Neural cell (in vitro differentiated cells): ENCODE measurements at regions not wholly inside any gene's neighbourhood (a gene's known extent, or its start where the extent isn't known, plus 50 kb on each side); places are given as distances from the start of the nearest gene placed in this dataset.

ENCODE experiments used
- H2AFZ ChIP-seq: fragments of 200-600, 300-800 bp; sonication (generic), shearing (Covaris generic); 2 replicates; pipeline ENCODE4 v1.6.0; 2014; ENCODE audit warnings: low read depth, mild to moderate bottlenecking, antibody characterized with exemption, low read length, moderate library complexity
- H3F3A ChIP-seq: fragments of 200-600 bp; shearing (Covaris generic); 2 replicates; pipeline ENCODE4 v1.6.1; 2016; ENCODE audit warnings: mild to moderate bottlenecking, moderate library complexity, mixed read lengths, antibody characterized with exemption, low read length; ENCODE audit not compliant: insufficient read depth, poor library complexity, severe bottlenecking
- H3K27ac ChIP-seq: fragments of 200-600, 300-800 bp; sonication (generic), shearing (Covaris generic); 2 replicates; pipeline ENCODE4 v1.5.1; 2014; ENCODE audit warnings: mild to moderate bottlenecking, low read length, moderate library complexity
- H3K27me3 ChIP-seq: fragments of 300-800, 200-600 bp; sonication (generic), shearing (Covaris generic); 2 replicates; pipeline ENCODE4 v1.6.0; 2014; ENCODE audit warnings: mild to moderate bottlenecking, low read depth, low read length, moderate library complexity; ENCODE audit not compliant: insufficient read depth
- H3K36me3 ChIP-seq: fragments of 300-800, 200-600 bp; sonication (generic), shearing (Covaris generic); 2 replicates; pipeline ENCODE4 v1.5.1; 2014; ENCODE audit warnings: mild to moderate bottlenecking, antibody characterized with exemption, low read length, moderate library complexity; ENCODE audit not compliant: insufficient read depth
- H3K4me2 ChIP-seq: fragments of 300-800, 200-600 bp; sonication (generic), shearing (Covaris generic); 2 replicates; pipeline ENCODE4 v1.6.0; 2014; ENCODE audit warnings: mild to moderate bottlenecking, low read length
- H3K4me3 ChIP-seq: fragments of 300-800, 200-600 bp; sonication (generic), shearing (Covaris generic); 2 replicates; pipeline ENCODE4 v1.5.1; 2014; ENCODE audit warnings: mild to moderate bottlenecking, low read length, moderate library complexity
- H3K79me2 ChIP-seq: fragments of 200-600 bp; shearing (Covaris generic); replicated peaks from 2 replicates; pipeline ENCODE4 v1.6.0; 2014; ENCODE audit warnings: mild to moderate bottlenecking, low read length, moderate library complexity; ENCODE audit not compliant: insufficient read depth
- H3K9ac ChIP-seq: fragments of 300-800, 200-600 bp; sonication (generic), shearing (Covaris generic); 2 replicates; pipeline ENCODE4 v1.6.1; 2016; ENCODE audit warnings: mild to moderate bottlenecking, low read length, mixed read lengths
- H3K9me2 ChIP-seq: fragments of 200-600 bp; shearing (Covaris generic); 2 replicates; pipeline ENCODE4 v1.6.1; 2016; ENCODE audit warnings: mild to moderate bottlenecking, low read length, mixed read lengths; ENCODE audit not compliant: insufficient read depth
- H3K9me3 ChIP-seq: fragments of 200-600, 300-800 bp; sonication (generic), shearing (Covaris generic); 2 replicates; pipeline ENCODE4 v1.6.1; 2016; ENCODE audit warnings: mild to moderate bottlenecking, mixed run types, low read length, moderate library complexity, mixed read lengths
- H4K20me1 ChIP-seq: fragments of 200-600 bp; shearing (Covaris generic); 2 replicates; pipeline ENCODE4 v1.6.1; 2016; ENCODE audit warnings: mild to moderate bottlenecking, mixed run types; ENCODE audit not compliant: insufficient read depth
- EZH2 ChIP-seq: fragments of 200-600, 300-800 bp; shearing (Covaris generic), sonication (generic); IDR thresholded peaks from 2 replicates; pipeline ENCODE4 v1.6.1; 2014; ENCODE audit warnings: antibody characterized with exemption, low read length, borderline replicate concordance, mild to moderate bottlenecking; ENCODE audit not compliant: insufficient read depth, poor library complexity, severe bottlenecking
- MXI1 ChIP-seq: fragments of 450-650 bp; conservative IDR thresholded peaks from 2 replicates; pipeline ENCODE4 v1.6.1; 2014; ENCODE audit warnings: antibody characterized with exemption, mild to moderate bottlenecking; ENCODE audit not compliant: poor library complexity, severe bottlenecking
- POLR2AphosphoS5 ChIP-seq: IDR thresholded peaks from 2 replicates; pipeline ENCODE4 v1.6.1; 2012
- small RNA-seq, 3 experiments: library from RNA; depleted of rRNA; stranded (forward); fragments of <200 nt; gene quantifications; one replicate each; pipeline ENCODE3, GENCODE V24; 2012
- TF ChIP-seq, protein P1 (sequence below): IDR thresholded peaks from 2 replicates; pipeline ENCODE4 v1.6.1; 2012; ENCODE audit warnings: borderline replicate concordance
- TF ChIP-seq, protein P2 (sequence below): fragments of 450-650 bp; IDR thresholded peaks from 2 replicates; pipeline ENCODE4 v1.5.1; 2014; ENCODE audit warnings: antibody characterized with exemption, mild to moderate bottlenecking, moderate library complexity; ENCODE audit not compliant: poor library complexity, severe bottlenecking

DNA sequence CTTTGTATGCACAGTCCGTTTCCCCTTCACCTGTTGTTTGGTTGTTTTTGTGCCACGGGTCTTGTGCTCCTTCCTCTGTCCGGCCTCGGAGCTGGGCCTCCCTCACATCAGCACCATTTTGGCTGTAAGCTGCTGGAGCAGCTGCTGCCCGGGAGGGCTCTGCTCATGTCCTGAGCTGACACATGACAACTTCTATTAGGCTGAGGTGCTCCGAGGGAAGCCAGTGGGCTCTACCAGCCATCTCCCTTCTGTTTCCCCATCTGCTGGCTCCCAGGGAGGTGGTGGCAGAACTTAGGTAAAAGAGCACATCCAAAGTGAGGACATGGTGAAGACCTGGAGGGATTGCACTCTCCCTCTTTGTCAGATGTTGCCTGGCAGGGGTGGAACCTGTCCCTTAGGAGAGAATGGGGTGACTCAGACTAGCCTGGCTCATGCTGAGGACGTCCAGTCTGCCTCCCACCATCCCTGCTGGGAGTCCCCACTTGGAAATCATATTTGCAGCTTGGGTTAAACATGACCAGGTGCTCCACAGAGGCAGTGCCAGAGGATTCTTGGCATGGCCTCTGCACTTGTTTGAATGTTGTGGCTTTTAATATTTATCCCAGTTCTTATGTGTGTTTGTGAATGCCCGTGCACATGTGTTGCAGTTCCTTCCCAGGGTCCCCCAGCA lies 49.8 kb upstream of the TNP1 start:
- Histone ChIP-seq H3K4me2 (no peak overlapping the region), H4K20me1 (no peaks in the 10 kb centered on the region)

More for the DNA sequence above, 49.8 kb upstream of the TNP1 start:
- Histone ChIP-seq H2AFZ (no peak overlapping the region), H3K9me2 (no peaks in the 10 kb centered on the region), H3K36me3 (no peaks in the 10 kb centered on the region), H3K27me3 (no peaks in the 10 kb centered on the region), H3F3A (no peaks in the 10 kb centered on the region), H3K27ac (no peak overlapping the region), H3K9me3 (no peaks in the 10 kb centered on the region), H3K4me3 (no peak overlapping the region), H3K79me2 (no peaks in the 10 kb centered on the region), H3K9ac (no peak overlapping the region)
- TF ChIP-seq MXI1 (no peak), EZH2 (no peak), POLR2AphosphoS5 (no peak)
- TF ChIP-seq, protein P1, sequence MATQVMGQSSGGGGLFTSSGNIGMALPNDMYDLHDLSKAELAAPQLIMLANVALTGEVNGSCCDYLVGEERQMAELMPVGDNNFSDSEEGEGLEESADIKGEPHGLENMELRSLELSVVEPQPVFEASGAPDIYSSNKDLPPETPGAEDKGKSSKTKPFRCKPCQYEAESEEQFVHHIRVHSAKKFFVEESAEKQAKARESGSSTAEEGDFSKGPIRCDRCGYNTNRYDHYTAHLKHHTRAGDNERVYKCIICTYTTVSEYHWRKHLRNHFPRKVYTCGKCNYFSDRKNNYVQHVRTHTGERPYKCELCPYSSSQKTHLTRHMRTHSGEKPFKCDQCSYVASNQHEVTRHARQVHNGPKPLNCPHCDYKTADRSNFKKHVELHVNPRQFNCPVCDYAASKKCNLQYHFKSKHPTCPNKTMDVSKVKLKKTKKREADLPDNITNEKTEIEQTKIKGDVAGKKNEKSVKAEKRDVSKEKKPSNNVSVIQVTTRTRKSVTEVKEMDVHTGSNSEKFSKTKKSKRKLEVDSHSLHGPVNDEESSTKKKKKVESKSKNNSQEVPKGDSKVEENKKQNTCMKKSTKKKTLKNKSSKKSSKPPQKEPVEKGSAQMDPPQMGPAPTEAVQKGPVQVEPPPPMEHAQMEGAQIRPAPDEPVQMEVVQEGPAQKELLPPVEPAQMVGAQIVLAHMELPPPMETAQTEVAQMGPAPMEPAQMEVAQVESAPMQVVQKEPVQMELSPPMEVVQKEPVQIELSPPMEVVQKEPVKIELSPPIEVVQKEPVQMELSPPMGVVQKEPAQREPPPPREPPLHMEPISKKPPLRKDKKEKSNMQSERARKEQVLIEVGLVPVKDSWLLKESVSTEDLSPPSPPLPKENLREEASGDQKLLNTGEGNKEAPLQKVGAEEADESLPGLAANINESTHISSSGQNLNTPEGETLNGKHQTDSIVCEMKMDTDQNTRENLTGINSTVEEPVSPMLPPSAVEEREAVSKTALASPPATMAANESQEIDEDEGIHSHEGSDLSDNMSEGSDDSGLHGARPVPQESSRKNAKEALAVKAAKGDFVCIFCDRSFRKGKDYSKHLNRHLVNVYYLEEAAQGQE, result no peak
- TF ChIP-seq, protein P2, sequence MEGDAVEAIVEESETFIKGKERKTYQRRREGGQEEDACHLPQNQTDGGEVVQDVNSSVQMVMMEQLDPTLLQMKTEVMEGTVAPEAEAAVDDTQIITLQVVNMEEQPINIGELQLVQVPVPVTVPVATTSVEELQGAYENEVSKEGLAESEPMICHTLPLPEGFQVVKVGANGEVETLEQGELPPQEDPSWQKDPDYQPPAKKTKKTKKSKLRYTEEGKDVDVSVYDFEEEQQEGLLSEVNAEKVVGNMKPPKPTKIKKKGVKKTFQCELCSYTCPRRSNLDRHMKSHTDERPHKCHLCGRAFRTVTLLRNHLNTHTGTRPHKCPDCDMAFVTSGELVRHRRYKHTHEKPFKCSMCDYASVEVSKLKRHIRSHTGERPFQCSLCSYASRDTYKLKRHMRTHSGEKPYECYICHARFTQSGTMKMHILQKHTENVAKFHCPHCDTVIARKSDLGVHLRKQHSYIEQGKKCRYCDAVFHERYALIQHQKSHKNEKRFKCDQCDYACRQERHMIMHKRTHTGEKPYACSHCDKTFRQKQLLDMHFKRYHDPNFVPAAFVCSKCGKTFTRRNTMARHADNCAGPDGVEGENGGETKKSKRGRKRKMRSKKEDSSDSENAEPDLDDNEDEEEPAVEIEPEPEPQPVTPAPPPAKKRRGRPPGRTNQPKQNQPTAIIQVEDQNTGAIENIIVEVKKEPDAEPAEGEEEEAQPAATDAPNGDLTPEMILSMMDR, result no peak

Small RNA genes in the stretch of these regions (small RNA-seq; reads per million reads assigned to genes)
- 0 reads per million in 3 experiments for gene RF01983
